Transverse colon (tissue), 4 donors: ENCODE measurements at regions not wholly inside any gene's neighbourhood (a gene's known extent, or its start where the extent isn't known, plus 50 kb on each side); places are given as distances from the start of the nearest gene placed in this dataset.

ENCODE experiments used
- CTCF ChIP-seq, 5 experiments: fragments of 200-600 bp in 3 of 5; fragments of 450-650 bp in 2 of 5; sonication (generic) in 3 of 5; IDR thresholded peaks; 1 replicate in 2 of 5; 2 replicates in 3 of 5; pipeline ENCODE4 v1.5.1; 2016 to 2017; ENCODE audit warnings: antibody characterized with exemption in 5 of 5, inconsistent platforms in 3 of 5, mild to moderate bottlenecking in 2 of 5, moderate library complexity in 1 of 5
- POLR2AphosphoS5 ChIP-seq, 3 donors: sonication (generic); formaldehyde crosslinking; IDR thresholded peaks; one replicate each; pipeline ENCODE4 v1.6.1; 2016; ENCODE audit warnings: antibody characterized with exemption in 3 of 3

- TF ChIP-seq CTCF (IDR thresholded peaks at IDR 0.05), result no peak
- TF ChIP-seq POLR2AphosphoS5 (IDR thresholded peaks at IDR 0.05), result no peak
Measured at GRCh38 chr18:57214976-57215375, 68.1 kb downstream of the BOD1L2 start.
